ENCODE measurements at regions not wholly inside any gene's neighbourhood (a gene's known extent, or its start where the extent isn't known, plus 50 kb on each side); places are given as distances from the start of the nearest gene placed in this dataset.

- Histone ChIP-seq H3K9me3 (ENCODE audit: control insufficient read depth in 5 of 5, low read length in 5 of 5) (peaks cover 0 to 2% (median 0%) of the 10 kb centered on the region in 5 donors), H3K4me1 (ENCODE audit: control insufficient read depth in 5 of 5, insufficient read depth in 5 of 5, low read length in 5 of 5) (peaks cover 0 to 8% (median 7%) of the 10 kb centered on the region in 5 donors), H3K9ac (ENCODE audit: low read length in 5 of 5) (no peak overlapping the region), H3K36me3 (ENCODE audit: control insufficient read depth in 5 of 5, insufficient read depth in 5 of 5, low read length in 5 of 5) (no peaks in the 10 kb centered on the region), H3K4me3 (ENCODE audit: low read depth in 1 of 5, low read length in 5 of 5) (no peak overlapping the region), H3K27ac (ENCODE audit: low read depth, low read length) (no peak overlapping the region), H3K27me3 (ENCODE audit: control insufficient read depth in 5 of 5, insufficient read depth in 4 of 5, low read length in 5 of 5) (peaks cover 23 to 39% (median 32%) of the 10 kb centered on the region in 5 donors)
Measured at GRCh38 chr12:132416121-132416673, 73.8 kb upstream of the FBRSL1 start.

DNA sequence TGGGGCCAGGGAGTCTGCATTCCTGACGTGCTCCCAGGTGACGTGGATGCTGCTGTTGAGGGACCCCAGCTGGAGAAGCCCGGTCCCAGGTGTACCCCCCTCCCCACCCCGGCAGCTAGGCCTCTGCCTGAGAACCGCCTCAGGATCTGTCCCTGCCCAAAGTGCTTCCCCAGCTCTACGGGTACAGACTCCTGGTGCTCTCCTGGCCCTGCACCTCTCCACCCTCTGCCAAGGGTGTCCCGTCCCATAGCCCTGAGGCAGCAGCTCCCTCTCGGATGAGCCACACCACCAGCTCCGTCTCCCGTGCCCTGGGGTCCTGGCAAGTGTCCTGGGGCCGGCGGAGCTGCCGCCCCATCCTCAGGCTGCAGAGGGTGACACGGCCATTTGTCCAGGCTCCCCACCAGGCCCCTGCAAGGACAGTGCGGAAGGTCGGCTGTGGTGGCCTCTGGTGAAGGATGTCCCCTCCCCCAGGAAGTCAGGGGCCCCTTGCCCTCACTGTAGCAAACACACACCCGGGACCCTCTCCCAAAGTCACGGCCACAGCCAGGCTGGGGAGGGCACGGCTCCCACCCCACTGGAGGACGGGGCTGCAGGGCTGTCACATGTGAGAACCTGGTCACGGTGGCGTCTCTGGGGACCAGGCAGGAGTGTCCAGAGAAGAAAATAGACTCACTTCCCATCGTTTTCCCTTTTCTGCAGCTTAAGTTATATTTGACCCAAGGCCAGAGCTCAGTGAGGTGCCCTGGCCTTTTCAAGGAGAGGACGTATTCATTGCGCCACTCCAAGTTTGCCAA is 74.4 kb upstream of the FBRSL1 start:
- H3K27ac ChIP-seq (ENCODE audit: low read depth, low read length) = no peak overlapping the region
- H3K9me3 ChIP-seq (ENCODE audit: control insufficient read depth in 5 of 5, low read length in 5 of 5) = no peaks in the 10 kb centered on the region
- peaks cover 23 to 37% (median 34%) of the 10 kb centered on the region in 5 donors for H3K27me3 ChIP-seq (ENCODE audit: control insufficient read depth in 5 of 5, insufficient read depth in 4 of 5, low read length in 5 of 5)
- H3K4me3 ChIP-seq (ENCODE audit: low read depth in 1 of 5, low read length in 5 of 5) = no peak overlapping the region
- no peaks in the 10 kb centered on the region for H3K36me3 ChIP-seq (ENCODE audit: control insufficient read depth in 5 of 5, insufficient read depth in 5 of 5, low read length in 5 of 5)
- no peak overlapping the region for H3K9ac ChIP-seq (ENCODE audit: low read length in 5 of 5)
- H3K4me1 ChIP-seq (ENCODE audit: control insufficient read depth in 5 of 5, insufficient read depth in 5 of 5, low read length in 5 of 5) = peaks cover 0 to 8% (median 7%) of the 10 kb centered on the region in 5 donors

DNA sequence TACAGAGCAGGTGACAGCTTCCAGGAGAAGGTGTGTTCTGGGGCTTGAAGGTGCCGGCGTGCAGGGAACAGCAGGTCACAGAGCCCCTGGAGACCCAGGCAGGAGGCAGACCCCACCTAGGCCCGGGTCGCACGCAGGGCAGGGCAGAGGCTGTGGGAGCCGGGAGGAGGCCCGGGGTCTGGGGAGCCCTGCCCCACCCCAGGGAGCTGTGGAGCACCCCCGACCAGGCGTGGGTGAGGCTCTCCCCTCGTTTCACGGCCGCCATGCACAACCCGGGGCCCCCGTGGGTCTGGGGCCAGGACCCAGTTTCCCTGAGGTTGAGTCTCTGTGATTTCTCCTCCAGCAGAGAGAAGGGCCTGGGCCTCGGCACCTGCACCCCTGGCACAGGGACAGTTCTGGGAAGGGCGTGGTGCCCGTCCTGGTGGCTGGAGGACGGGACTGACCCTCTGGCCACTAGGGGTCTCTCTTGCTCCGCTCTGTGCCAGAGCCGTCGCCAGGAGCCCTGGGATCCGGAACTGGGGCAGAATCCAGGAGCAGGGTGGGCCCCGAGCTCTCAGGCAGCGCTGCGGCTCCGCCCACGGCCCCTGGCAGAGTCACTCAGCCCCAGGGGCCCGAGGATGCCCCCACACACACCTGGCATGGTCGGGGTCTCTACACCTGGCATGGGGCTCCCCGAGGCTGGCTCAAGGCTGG is 75.2 kb upstream of the FBRSL1 start:
- Histone ChIP-seq H3K4me3 (ENCODE audit: low read depth in 1 of 5, low read length in 5 of 5) (no peak overlapping the region), H3K9ac (ENCODE audit: low read length in 5 of 5) (no peak overlapping the region), H3K9me3 (ENCODE audit: control insufficient read depth in 5 of 5, low read length in 5 of 5) (no peaks in the 10 kb centered on the region), H3K27ac (ENCODE audit: low read depth, low read length) (no peak overlapping the region), H3K36me3 (ENCODE audit: control insufficient read depth in 5 of 5, insufficient read depth in 5 of 5, low read length in 5 of 5) (no peaks in the 10 kb centered on the region), H3K4me1 (ENCODE audit: control insufficient read depth in 5 of 5, insufficient read depth in 5 of 5, low read length in 5 of 5) (peaks cover 0 to 8% (median 7%) of the 10 kb centered on the region in 5 donors), H3K27me3 (ENCODE audit: control insufficient read depth in 5 of 5, insufficient read depth in 4 of 5, low read length in 5 of 5) (peaks cover 24 to 38% (median 34%) of the 10 kb centered on the region in 5 donors)

- peaks cover 26 to 38% (median 38%) of the 10 kb centered on the region in 5 donors for H3K27me3 ChIP-seq (ENCODE audit: control insufficient read depth in 5 of 5, insufficient read depth in 4 of 5, low read length in 5 of 5)
- H3K4me1 ChIP-seq (ENCODE audit: control insufficient read depth in 5 of 5, insufficient read depth in 5 of 5, low read length in 5 of 5) = peaks cover 0 to 8% (median 7%) of the 10 kb centered on the region in 5 donors
- no peak overlapping the region for H3K9ac ChIP-seq (ENCODE audit: low read length in 5 of 5)
- H3K9me3 ChIP-seq (ENCODE audit: control insufficient read depth in 5 of 5, low read length in 5 of 5) = no peaks in the 10 kb centered on the region
- no peak overlapping the region for H3K4me3 ChIP-seq (ENCODE audit: low read depth in 1 of 5, low read length in 5 of 5)
- H3K27ac ChIP-seq (ENCODE audit: low read depth, low read length) = no peak overlapping the region
- no peaks in the 10 kb centered on the region for H3K36me3 ChIP-seq (ENCODE audit: control insufficient read depth in 5 of 5, insufficient read depth in 5 of 5, low read length in 5 of 5)
Measured at GRCh38 chr12:132413931-132414588, 75.9 kb upstream of the FBRSL1 start.

GRCh38 chr12:132411457-132411856 is 78.5 kb upstream of the FBRSL1 start:
- H3K27me3 ChIP-seq (ENCODE audit: control insufficient read depth in 5 of 5, insufficient read depth in 4 of 5, low read length in 5 of 5) = peaks cover 29 to 44% (median 40%) of the 10 kb centered on the region in 5 donors
- H3K4me1 ChIP-seq (ENCODE audit: control insufficient read depth in 5 of 5, insufficient read depth in 5 of 5, low read length in 5 of 5) = peaks cover 0 to 13% (median 8%) of the 10 kb centered on the region in 5 donors
- H3K9ac ChIP-seq (ENCODE audit: low read length in 5 of 5) = no peak overlapping the region
- no peak overlapping the region for H3K4me3 ChIP-seq (ENCODE audit: low read depth in 1 of 5, low read length in 5 of 5)
- no peaks in the 10 kb centered on the region for H3K9me3 ChIP-seq (ENCODE audit: control insufficient read depth in 5 of 5, low read length in 5 of 5)
- no peaks in the 10 kb centered on the region for H3K36me3 ChIP-seq (ENCODE audit: control insufficient read depth in 5 of 5, insufficient read depth in 5 of 5, low read length in 5 of 5)
- no peak overlapping the region for H3K27ac ChIP-seq (ENCODE audit: low read depth, low read length)

DNA sequence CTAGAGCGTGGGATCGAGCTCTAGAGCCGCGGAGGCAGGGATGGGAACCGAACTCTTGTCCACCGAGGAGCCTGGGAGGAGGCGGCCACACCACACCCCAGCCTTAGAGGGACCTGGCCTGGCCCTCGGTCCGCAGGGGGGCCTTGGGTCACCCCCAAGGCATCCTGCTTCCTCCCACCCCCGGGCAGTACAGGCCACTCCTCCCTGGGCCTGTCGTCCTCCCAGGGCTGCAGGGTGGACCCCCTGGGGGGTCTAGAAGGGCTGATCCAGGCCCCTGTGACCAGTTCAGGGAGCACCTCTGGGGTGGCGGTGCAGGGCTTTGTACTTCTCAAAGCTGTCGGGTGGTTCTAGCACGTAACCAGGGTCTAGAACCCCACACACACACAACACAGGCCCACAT is 79.1 kb upstream of the FBRSL1 start:
- Histone ChIP-seq H3K27ac (ENCODE audit: low read depth, low read length) (no peak overlapping the region), H3K9ac (ENCODE audit: low read length in 5 of 5) (no peak overlapping the region), H3K27me3 (ENCODE audit: control insufficient read depth in 5 of 5, insufficient read depth in 4 of 5, low read length in 5 of 5) (peaks cover 24 to 45% (median 40%) of the 10 kb centered on the region in 5 donors), H3K4me1 (ENCODE audit: control insufficient read depth in 5 of 5, insufficient read depth in 5 of 5, low read length in 5 of 5) (peaks cover 0 to 13% (median 8%) of the 10 kb centered on the region in 5 donors), H3K4me3 (ENCODE audit: low read depth in 1 of 5, low read length in 5 of 5) (no peak overlapping the region), H3K36me3 (ENCODE audit: control insufficient read depth in 5 of 5, insufficient read depth in 5 of 5, low read length in 5 of 5) (no peaks in the 10 kb centered on the region), H3K9me3 (ENCODE audit: control insufficient read depth in 5 of 5, low read length in 5 of 5) (no peaks in the 10 kb centered on the region)

- no peaks in the 10 kb centered on the region for H3K9me3 ChIP-seq (ENCODE audit: control insufficient read depth in 5 of 5, low read length in 5 of 5)
- no peak overlapping the region for H3K4me3 ChIP-seq (ENCODE audit: low read depth in 1 of 5, low read length in 5 of 5)
- peaks cover 0 to 13% (median 7%) of the 10 kb centered on the region in 5 donors for H3K4me1 ChIP-seq (ENCODE audit: control insufficient read depth in 5 of 5, insufficient read depth in 5 of 5, low read length in 5 of 5)
- H3K36me3 ChIP-seq (ENCODE audit: control insufficient read depth in 5 of 5, insufficient read depth in 5 of 5, low read length in 5 of 5) = no peaks in the 10 kb centered on the region
- H3K27ac ChIP-seq (ENCODE audit: low read depth, low read length) = no peak overlapping the region
- H3K27me3 ChIP-seq (ENCODE audit: control insufficient read depth in 5 of 5, insufficient read depth in 4 of 5, low read length in 5 of 5) = peaks cover 21 to 43% (median 39%) of the 10 kb centered on the region in 5 donors
- H3K9ac ChIP-seq (ENCODE audit: low read length in 5 of 5) = no peak overlapping the region
Measured at GRCh38 chr12:132410296-132410625, 79.7 kb upstream of the FBRSL1 start.

DNA sequence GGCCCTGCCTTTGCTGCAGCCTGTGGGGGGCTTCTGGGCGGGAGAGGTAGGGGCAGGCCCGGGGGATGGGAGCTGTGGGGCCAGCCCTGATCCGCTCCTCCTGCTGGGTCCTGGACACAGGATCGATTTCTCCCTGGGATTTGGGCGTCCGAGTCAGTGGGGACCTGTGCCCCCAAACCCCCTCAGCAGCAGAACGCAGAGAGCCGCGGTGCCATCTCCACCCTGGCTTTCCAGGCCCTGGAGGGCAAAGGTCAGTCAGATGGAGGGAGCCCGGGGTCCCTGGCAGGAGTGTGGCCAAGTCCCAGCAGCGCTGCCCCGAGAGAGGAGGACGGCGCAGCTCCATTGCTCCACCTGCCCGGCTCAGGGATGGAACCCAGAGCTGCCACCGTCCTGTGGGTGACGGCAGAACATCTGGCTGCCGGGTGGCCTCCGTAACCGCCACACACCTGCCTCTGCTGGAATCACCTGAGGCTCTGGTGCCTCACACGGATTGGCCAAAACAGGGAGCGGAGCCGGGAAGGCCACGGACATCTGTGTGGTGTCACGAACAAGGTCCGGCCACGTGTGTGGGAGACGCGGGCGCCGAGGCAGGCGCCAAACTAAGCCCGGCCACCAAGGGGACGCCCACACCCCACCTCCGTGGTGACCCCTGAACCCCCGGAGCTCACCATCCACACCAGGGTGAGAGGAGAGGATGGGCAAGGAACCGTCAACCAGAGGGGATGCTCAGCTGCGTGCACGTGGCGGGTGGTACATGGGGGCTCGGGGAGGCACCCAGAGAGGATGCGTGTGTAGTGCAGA is 80.3 kb upstream of the FBRSL1 start:
- no peak overlapping the region for H3K4me3 ChIP-seq (ENCODE audit: low read depth in 1 of 5, low read length in 5 of 5)
- peaks cover 0 to 7% (median 2%) of the 10 kb centered on the region in 5 donors for H3K4me1 ChIP-seq (ENCODE audit: control insufficient read depth in 5 of 5, insufficient read depth in 5 of 5, low read length in 5 of 5)
- H3K27ac ChIP-seq (ENCODE audit: low read depth, low read length) = no peak overlapping the region
- no peaks in the 10 kb centered on the region for H3K36me3 ChIP-seq (ENCODE audit: control insufficient read depth in 5 of 5, insufficient read depth in 5 of 5, low read length in 5 of 5)
- H3K27me3 ChIP-seq (ENCODE audit: control insufficient read depth in 5 of 5, insufficient read depth in 4 of 5, low read length in 5 of 5) = peaks cover 19 to 45% (median 39%) of the 10 kb centered on the region in 5 donors
- H3K9me3 ChIP-seq (ENCODE audit: control insufficient read depth in 5 of 5, low read length in 5 of 5) = no peaks in the 10 kb centered on the region
- no peak overlapping the region for H3K9ac ChIP-seq (ENCODE audit: low read length in 5 of 5)

DNA sequence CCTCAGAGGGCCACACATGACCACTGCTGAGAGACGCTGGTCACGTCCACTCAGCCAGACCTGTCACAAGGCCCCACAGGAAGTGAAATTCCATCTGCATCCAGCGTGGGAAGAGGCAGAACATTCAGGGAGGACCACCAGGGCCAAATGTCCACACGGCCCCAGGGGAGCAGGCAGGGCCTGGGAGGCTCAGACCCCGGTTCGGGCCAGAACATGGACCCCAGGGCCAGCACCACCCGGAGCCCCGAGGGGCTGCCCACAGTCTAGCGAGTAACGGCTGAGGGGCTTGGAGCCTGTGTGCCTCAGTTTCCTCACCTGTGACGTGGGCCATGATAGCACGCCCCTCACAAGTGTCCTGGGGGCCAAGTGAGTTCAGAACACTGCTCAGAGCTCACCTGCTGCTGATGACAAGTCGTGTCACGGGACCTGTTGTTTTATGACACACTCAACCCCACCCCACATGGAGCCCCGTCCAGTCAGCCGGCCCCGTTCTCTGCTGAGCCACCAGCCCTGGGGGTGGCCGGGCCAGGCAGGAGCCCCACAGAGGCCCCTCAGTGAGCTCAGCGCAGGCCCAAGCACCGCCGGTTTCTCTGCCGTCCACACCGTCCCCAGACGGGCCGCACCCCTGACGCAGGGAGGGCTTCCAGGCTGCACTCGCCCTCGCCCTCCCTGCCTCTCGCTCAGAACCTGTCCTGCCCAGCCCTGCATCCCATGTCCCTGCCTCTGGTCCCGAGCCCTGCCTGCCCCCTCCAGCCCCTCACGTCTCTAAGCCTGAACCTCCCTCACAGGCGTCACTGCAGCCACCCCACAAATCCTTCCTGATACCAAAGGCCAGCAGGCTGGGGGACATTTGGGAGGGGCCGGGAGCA is 79.5 kb upstream of the GALNT9 start:
- Histone ChIP-seq H3K27me3 (ENCODE audit: control insufficient read depth in 5 of 5, insufficient read depth in 4 of 5, low read length in 5 of 5) (peaks cover 16 to 46% (median 40%) of the 10 kb centered on the region in 5 donors), H3K36me3 (ENCODE audit: control insufficient read depth in 5 of 5, insufficient read depth in 5 of 5, low read length in 5 of 5) (no peaks in the 10 kb centered on the region)

More for the DNA sequence above, 79.5 kb upstream of the GALNT9 start:
- no peaks in the 10 kb centered on the region for H3K9me3 ChIP-seq (ENCODE audit: control insufficient read depth in 5 of 5, low read length in 5 of 5)
- no peak overlapping the region for H3K27ac ChIP-seq (ENCODE audit: low read depth, low read length)
- H3K4me3 ChIP-seq (ENCODE audit: low read depth in 1 of 5, low read length in 5 of 5) = no peak overlapping the region
- no peak overlapping the region for H3K9ac ChIP-seq (ENCODE audit: low read length in 5 of 5)
- peaks cover 0 to 5% (median 0%) of the 10 kb centered on the region in 5 donors for H3K4me1 ChIP-seq (ENCODE audit: control insufficient read depth in 5 of 5, insufficient read depth in 5 of 5, low read length in 5 of 5)

Measured in subcutaneous abdominal adipose tissue (tissue), 5 donors.